ENCODE measurements at regions not wholly inside any gene's neighbourhood (a gene's known extent, or its start where the extent isn't known, plus 50 kb on each side); places are given as distances from the start of the nearest gene placed in this dataset.

DNA sequence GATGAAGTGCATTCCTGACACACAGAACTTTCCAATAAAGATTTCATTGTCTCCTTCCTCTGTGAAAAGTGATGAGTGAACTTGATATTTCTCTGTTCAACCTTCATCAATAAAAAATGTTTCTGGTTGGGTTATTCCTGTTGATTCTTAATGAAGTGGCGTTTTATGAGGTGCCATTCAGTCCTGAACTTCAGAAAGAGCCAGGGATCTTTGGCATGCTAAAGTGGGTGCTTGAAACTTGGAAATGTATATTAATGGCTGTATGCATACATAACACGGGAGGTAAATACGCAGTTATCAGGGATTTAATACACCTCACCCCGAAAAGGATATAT lies 151.6 kb downstream of the ACTR3B start:
- TF ChIP-seq POLR2AphosphoS5 (IDR thresholded peaks at IDR 0.05) (no peak), POLR2A (IDR thresholded peaks at IDR 0.05) (no peak)
